COLO829 (cell line): ENCODE measurements at regions not wholly inside any gene's neighbourhood (a gene's known extent, or its start where the extent isn't known, plus 50 kb on each side); places are given as distances from the start of the nearest gene placed in this dataset.
"Not testable (repeated sequence)": the region's sequence is repeated elsewhere in the genome, so short reads cannot be mapped to it uniquely, and the experiment has no call there.

ENCODE experiments used
- DNase-seq: peaks from one replicate; pipeline ENCODE4 v3.0.0; 2012; ENCODE audit warnings: low spot score

DNA sequence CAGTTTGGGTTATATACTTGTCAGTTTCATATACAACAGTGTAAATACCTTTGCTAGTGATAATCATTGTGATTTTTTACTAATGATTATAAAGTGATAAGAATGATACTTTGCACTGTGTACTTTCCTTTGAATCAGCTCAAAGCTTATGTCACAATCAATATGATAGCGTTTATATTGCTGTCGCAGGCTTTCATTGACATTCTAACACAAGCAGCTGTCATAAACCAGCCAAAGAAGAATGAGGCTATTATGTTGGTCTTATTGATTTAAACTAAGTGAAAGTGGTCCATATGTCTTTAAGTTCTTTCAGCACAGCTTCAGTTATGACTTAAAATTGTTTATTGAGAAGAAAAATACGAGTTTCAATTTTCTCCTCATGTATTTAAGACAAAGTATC, 272.7 kb upstream of the RGMB start:
- DNase-seq: no peak

DNA sequence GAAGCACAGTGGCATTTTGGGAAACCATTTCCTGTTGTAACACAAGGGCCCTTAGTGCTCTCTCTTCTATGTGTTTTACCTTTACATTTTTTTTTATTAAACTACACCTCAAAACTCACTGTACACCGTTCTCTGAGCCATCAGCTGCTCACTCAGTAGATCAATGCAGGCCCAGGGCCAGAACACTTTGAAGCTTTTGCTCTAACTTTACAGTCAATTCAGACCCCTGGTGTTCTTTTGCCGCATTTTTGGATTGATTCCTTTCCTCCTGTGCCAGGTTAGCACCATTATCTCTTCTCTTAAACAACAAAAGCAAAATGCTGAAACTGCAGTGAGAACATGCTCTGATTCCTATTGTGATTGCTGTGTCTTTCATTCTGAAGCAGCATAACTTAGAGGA, 269.8 kb upstream of the RGMB start:
- no peak for DNase-seq

DNA sequence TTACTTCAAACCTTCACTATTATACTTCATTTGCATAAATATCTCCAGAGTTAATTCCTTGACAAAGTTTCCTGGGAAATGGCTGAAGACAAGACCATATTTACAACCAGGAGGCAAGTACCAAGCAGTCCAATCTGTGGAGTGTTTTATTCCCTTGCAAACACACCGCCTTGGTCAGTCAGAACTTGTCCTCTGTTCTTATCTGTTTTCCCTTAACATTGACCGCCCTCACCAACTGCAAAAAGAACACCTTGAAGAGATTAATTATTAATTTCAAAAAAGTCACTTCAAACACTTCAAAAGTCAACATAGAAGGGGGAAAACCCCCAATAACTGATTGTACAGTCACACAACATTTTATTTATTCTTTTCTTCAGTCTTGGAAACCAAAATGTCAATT, 269.0 kb upstream of the RGMB start:
- DNase-seq: no peak

DNA sequence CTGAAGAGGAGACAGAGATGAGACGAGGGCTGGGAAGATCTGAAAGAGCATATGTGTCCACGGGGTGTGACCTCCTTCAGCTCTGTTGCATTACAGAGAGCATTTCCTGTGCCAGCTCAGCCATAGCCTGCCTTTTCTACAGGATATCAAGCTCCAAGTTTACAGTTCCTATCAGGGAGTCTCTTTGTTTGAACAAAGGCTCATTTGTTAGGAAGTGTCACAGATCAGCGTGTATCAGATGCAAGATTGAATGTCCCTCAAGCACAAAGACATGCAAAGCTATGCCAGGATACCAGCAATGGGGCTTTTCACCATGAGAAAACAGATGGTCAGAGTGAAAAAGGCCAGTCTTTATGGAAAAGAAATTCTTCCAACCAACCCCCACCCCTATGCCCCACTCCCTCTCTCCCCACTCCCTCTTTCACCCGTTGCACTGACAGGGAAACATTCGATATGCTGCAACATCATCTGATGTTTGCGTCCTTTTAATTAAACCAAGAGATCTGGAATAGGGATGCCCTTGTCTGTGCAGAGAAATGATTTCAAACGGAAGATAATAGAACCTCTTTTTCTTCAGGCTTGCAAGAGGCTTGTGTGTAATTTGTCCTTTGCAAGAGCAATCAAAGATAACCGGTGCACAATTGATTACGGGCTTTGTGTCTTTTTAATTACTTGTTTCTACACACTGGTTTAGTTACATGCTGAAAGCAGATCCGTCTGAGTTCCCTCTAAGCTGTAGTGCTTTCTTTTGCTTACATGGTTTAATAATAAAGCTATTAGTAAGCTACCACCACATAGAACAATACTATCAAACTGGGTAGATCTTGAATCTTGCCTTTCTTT, 263.1 kb upstream of the RGMB start:
- DNase-seq: peak; percentile 73

DNA sequence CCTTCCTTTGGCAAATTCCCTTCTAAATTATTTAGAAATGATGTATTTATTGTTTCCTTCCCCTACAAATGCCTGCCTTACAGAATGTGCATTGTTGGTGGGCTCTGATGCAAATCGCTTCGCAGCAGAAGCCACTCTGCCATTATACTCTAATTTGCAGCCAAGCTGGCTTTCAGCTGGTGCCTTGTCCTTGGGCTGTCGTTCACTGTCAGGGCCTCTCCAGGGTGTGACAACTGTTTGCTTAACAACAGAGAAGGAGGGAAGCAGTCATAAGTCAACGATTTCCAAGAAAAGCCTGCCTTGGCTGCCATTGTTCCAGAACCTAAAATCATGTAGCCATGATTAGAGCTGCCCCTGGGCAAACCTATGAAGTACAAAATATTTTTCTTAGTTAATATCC, 260.1 kb upstream of the RGMB start:
- no peak for DNase-seq

DNA sequence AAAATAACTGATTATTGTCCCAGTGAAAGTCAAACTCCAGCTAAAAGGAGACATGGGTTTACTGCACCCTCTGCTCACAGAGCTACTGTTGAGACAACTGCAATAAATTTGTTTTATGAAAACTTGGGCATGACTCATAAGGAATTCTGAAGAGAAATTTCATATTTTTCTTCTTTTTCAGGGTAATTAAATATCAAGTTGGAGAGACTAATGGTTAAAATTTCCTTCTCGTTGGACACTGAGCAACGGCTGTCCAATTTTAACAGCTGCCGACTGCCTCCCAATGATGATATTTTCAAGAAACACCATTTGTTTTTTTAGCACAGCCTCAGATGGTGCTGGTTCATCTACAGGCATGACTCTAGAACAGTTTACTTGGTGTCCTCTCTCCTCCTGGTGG, 259.2 kb upstream of the RGMB start:
- no peak for DNase-seq

DNA sequence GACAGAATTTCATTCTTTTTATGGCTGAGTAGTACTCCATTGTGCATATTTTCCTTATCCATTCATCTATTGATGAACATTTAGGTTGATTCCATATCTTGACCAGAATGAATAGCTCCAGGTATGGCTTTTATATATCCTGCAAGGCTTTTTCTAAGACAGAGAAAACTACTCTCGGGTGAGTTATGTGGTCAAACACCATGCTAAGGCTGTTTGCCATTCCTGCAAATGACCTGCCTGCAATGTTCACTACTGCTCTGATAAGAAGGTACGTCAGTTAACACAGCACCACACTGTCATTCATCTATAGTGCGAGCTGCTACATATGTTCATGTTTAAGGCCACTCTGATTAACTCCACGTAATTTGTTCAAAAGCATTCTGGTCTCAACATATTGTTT, 256.8 kb upstream of the RGMB start:
- no peak for DNase-seq

DNA sequence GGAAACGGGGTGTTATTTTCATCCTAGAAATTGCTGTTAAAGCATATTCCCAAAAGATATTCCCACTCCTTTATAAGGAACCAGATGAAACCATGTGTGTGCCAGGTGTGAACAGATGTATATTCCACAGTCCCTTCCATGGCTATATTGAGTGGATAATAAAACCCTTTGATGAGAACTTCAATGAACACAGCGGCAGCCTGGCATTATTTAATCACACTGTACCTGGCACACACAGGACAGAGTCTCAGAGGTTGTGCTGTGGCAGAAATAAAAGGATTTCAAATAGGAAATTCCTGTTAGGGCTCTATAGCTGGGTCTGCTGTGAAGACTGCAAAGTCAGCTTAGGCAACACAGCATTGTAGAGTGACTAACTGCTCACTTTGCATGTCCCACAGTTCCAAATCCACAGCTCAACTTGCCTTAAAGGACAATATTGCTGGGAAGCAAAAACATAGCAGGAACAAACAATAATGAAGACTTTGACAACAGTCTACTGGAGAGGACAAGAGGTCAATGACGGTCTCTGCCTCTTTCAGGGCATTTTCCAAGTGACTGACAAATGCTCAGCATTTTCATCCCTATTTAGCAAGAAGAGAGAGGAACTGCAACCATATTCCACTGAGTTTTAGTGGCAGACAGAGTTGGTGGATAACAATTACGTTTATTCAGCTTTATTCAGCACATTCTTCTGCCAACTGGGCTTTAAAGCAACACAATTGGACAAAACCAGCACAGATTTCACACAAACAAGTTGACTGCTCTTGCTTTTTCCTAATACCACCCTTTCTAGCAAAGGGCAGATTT, 255.7 kb upstream of the RGMB start:
- no peak for DNase-seq

DNA sequence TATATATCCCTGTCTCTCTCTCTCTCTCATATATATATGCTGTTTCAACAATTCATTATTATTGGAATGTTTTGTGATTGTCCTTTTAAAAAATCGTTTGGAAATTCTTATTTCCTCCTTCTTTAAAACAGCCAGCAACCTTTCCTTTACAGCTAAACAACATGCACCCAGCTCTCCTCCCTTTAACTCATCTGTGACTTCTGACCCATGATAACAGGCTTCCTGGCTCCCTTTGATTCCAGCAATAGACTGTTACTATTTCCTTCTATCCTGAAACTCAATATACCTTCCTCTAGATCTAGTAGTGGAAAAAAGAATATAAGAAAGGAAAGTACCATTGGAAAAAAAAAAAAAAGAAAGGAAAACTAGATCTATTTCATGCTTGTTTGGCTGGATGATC, 254.7 kb upstream of the RGMB start:
- no peak for DNase-seq

DNA sequence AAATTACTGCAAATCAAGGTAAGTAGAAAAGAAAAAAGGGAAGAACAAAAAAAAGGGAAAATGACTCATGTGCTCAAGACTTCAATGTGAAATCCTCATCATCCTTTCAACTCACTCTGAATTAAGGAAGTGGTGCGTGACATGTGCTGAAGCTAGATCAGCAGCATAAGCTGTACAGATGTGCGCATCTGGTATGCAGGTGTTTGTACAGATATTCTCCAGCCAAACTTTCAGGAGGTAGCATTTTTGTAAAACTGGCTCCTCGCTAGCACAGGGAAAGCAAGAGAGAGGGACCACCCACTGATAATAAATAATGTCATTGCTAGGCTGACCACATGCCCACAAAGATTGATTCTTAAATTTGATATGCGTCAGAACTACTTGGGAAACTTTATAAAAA, 253.9 kb upstream of the RGMB start:
- DNase-seq: no peak

DNA sequence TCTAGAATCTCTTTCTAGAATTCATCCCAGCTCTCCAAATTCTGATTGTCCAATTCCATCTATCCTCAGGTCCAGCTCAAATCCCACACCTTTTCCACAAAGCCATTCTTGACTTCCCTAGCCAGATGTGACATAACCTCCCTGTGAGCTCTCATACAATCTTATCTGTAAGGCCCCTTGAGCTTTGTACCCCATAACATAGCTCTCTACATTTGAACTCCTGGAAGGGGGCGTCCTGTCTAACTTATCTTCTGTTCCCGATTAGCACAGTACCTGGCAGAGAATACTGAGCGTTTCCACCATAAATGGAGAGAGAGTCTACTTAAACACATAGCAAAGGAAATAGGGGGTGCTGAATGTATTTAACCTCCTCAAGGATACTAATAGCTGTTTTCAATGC, 251.6 kb upstream of the RGMB start:
- no peak for DNase-seq

DNA sequence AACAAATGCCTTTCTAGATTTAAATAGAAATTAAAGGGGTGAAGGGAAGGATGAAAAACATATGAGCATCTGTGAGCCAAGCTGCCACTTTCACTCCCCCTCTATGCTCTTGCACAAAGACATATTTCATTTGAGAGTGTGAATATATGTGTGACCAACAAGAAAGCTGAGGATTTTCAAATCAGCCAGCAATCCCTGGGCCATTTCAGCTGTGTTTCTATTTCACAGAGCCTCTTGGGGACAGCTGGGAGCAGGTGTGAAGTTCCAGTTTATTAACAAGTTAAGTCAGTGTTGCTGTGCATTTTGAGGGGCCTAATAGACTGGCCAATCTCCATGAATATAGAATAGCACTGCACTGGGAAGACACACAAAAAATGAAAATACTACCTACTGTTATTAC, 248.7 kb upstream of the RGMB start:
- DNase-seq: no peak

DNA sequence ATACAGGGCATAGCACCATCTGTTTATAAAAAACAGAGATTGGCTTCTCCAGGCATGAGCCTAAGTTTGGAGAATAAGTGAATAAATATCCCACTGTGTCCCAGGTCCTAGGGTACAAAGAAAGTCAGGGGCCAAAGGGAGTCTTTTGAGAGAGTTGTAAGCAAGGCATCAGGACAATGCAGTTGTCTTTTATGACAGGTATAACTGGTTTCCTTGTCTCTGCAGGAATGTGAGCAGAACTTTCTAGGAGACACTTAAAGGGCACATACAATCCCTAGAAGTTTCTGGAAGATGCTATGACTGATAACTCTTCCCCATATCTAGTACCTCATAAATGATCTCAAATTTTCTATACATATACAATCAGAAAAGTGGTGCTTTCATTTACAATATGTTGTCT, 245.6 kb upstream of the RGMB start:
- no peak for DNase-seq

DNA sequence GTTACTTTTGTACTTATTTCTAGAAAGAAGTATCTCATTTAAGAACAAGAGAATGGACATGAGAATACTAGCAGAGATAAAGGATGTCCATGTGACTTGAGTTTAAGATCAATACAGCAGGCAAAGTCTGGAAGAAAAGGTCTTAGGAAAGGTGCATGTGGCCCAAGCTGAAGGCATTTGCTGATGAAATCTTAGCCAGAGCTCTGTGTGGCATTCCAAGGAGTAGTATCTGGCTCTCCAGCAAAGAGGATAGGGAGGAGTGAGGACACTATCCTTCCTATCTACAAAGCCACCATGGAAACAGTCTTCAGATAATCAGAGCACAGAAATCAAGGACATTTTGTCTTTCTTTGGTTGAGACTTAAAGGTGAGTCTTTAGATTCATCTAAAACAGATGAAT, 244.1 kb upstream of the RGMB start:
- no peak for DNase-seq

DNA sequence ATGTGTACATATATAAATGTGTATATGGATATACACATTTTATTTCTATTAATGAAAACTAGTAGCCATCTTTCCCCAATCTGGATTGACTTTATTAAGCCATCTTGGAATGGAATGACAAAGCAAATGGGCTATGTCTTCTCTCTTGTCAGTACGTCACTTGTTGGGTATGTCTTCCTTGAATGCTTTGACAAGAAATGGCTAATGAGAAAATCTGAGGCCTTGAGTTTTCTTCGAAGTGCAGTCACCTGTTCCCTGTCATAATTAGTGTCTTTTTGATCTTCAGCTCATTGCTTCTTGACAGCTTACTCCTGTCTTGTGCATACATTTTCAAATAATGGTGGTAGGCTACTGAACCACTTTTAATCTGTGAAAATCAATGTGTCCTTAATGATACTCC, 243.2 kb upstream of the RGMB start:
- no peak for DNase-seq

DNA sequence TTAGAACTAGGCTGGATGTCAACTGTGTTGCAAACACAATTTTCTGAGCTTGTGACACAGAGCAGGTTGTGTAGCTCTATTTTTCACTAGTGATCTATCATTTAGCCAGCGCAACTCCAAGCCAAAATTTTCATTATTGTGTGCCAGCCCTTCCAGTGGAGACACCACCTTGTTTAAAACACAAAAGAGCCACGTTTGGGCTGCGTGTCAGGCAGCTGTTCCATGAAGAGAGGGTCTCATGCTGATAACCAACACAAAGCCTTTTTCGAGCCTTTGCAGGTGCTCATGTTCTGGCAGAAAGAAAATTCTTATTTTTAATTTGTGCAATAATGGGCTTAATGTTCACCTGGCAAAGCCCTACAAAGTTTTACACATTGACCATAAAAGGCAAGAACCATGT, 237.6 kb upstream of the RGMB start:
- no peak for DNase-seq

DNA sequence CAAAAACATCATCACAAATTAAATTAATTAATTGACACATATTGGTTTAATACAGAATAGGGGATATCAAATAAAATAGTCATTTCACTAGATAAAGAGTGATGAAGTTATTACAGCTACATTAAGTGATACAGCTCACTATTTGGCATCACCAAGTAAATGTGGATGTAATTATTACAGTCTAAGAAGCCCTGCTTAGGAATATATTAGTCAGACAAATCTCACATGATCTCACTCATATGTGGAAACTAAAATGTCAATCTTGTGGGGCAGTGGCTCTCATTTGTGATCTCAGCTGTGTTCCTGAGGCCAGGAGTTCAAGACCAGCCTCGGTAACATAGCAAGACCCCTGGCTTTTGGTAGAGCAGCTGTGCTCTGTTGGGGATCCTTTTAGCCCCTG, 233.4 kb upstream of the RGMB start:
- DNase-seq: no peak

DNA sequence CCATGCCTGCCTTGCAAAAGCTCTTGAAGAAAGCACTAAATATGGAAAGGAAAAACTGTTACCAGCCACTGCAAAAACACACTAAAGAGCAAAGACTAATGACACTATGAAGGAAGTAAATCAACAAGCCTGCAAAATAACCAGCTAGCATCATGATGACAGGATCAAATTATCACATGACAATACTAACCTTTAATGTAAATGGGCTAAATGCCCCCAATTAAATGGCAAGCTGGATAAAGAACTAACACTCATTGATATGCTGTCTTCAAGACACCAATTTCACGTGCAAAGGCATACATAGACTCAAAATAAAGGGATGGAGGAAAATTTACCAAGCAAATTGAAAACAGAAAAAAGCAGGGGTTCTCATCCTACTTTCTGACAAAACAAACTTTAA, 231.8 kb upstream of the RGMB start:
- no peak for DNase-seq

DNA sequence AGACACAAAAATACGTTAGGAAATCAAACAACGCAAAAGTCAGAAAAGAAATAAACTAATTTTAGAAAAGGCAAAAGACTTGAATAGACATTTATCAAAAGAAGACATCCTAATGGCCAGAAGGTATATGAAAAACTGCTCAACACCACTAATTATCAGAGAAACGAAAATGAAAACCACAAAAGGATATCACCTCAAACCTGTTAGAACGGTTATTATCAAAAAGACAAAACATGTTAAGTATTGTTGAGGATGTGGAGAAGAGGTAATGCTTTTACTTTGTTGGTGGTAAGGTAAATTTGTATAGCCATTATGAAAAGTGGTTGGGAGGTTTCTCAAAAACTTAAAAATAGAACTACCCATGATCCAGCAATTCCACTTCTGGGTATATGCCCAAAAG, 230.0 kb upstream of the RGMB start:
- DNase-seq: no peak

DNA sequence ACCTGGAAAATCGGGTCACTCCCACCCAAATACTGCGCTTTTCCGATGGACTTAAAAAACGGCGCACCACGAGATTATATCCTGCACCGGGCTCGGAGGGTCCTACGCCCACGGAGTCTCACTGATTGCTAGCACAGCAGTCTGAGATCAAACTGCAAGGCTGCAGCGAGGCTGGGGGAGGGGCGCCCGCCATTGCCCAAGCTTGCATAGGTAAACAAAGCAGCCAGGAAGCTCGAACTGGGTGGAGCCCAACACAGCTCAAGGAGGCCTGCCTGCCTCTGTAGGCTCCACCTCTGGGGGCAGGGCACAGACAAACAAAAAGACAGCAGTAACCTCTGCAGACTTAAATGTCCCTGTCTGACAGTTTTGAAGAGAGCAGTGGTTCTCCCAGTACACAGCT, 226.5 kb upstream of the RGMB start:
- not testable (repeated sequence) for DNase-seq

DNA sequence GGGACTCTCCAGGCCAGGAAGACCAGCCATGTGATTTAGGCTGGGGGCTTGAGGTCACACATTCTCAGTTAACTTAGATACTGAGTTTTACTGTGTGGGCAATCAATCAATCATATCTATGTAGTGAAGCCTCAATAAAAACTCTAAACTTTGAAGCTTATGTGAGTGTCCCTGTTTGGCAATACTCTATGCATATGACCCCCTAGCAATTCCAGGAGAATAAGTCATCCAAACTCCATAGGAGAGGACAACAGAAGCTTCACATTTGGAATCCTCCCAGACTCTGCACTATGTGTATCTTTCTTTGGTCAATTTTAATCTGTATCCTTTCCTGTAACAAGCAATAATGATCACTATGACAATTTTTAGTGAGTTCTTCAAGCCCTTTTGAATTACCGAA, 216.8 kb upstream of the RGMB start:
- no peak for DNase-seq

DNA sequence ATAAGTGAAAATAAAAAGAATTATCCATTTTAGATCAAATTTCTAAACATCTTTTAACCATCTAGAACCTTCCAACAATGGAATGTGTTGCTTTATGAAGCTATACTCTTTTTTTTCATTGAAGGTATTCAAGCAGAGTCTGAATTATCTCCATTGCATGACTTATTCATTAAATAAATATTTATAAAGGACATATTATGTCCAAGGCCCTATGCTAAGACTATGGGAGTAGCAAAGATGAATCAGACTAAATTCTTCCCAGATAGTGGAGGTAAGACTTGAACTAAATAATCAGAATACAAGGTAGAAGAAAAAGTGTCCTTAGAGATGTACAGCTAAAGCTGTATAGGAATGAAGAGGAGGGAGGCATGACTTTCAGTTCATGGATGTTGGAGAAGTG, 215.5 kb upstream of the RGMB start:
- no peak for DNase-seq

DNA sequence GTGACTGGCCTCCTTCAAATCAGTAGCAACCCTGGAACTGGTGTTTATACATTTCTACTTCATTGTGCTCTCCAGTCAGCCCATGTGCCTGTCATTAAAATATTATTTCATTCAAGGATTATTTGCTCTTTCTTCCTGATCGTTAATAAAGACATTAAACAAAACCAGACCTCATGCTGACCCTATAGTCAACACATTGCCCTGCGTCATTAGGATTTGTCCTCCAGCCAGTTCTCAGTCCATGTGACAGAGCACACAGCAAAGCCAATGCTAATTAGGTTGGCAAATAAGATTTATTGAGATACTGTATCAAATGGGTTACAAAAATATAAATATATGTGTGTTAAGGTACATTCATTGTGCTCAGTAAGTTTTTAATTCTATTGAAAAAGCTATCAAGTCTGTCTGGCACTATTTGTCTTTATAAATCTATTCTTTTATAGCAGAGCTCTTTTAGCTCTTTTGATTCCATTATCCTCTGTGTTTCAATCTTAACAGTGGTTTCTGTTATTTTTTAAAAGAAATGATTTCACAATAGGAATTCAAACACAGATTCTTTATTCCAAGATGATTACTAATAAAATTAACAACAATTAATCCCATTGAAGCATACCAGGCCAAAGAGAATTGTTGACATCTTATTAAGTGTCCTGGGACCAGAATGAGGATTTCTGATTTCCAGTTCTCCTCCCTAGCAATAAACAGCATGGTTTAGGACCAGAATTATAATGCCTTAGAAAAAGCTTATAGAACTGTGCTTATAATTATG, 209.4 kb upstream of the RGMB start:
- no peak for DNase-seq
